ENCODE measurements at regions not wholly inside any gene's neighbourhood (a gene's known extent, or its start where the extent isn't known, plus 50 kb on each side); places are given as distances from the start of the nearest gene placed in this dataset.

DNA sequence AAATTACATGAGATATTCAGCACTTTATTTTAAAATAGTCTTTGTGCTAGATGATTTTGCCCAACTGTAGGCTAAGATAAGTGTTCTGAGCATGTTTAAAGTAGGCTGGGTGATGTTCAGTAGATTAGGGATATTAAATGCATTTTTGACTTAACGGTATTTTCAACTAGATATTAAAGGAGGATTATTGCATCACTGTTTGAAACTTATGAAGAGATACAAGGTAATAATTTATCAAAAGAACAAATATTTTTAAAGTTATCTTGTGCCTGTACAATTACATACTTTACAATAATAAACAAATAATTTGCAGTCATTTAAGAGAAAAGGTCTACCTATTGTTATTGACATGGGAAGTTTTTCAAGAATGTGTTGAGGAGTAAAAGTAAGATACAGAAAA lies 368.6 kb upstream of the DCN start:
- TF ChIP-seq GATA2 (IDR thresholded peaks at IDR 0.05; ENCODE audit: low read depth, low read length) (no peak), GATA3 (IDR thresholded peaks at IDR 0.05; ENCODE audit: low read depth, low read length) (no peak)
